ENCODE measurements at regions not wholly inside any gene's neighbourhood (a gene's known extent, or its start where the extent isn't known, plus 50 kb on each side); places are given as distances from the start of the nearest gene placed in this dataset.

GRCh38 chr18:46243095-46243494 lies 138.9 kb downstream of the HAUS1 start (continued):
- TF ChIP-seq JUN (IDR thresholded peaks at IDR 0.05; ENCODE audit: low read depth, low read length), result no peak

Measured in H1 (cell line).